WI38 (cell line): ENCODE measurements at regions not wholly inside any gene's neighbourhood (a gene's known extent, or its start where the extent isn't known, plus 50 kb on each side); places are given as distances from the start of the nearest gene placed in this dataset.

ENCODE experiments used
- H3K4me3 ChIP-seq: 2 replicates; pipeline ENCODE4 v1.5.1; 2011; ENCODE audit warnings: low read depth, mild to moderate bottlenecking, control low read depth, low read length
- TF ChIP-seq, protein P1 (sequence below): IDR thresholded peaks from 2 replicates; pipeline ENCODE4 v1.5.1; 2012; ENCODE audit warnings: low read depth, mild to moderate bottlenecking, control low read depth, low read length

DNA sequence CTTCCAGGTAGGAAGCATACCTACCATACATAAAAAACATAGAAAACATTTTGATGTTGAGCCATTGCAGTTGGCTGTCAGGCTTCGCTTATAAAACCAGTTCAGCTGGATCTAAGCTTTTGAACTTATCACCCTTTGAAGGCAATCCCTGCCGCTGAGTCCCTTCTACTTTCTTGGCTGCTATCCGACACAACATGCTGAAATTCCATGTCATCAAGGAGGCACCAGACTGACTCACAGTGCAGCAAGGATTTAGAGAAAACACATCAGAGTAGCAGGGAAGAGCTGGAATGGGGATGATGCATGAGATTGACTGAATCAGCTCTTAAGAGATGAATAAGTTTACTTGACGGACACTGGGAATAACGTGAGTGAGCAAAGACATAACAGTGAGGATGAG is 135.0 kb upstream of the MAN1A1 start:
- H3K4me3 ChIP-seq: no peak overlapping the region
- TF ChIP-seq, protein P1, sequence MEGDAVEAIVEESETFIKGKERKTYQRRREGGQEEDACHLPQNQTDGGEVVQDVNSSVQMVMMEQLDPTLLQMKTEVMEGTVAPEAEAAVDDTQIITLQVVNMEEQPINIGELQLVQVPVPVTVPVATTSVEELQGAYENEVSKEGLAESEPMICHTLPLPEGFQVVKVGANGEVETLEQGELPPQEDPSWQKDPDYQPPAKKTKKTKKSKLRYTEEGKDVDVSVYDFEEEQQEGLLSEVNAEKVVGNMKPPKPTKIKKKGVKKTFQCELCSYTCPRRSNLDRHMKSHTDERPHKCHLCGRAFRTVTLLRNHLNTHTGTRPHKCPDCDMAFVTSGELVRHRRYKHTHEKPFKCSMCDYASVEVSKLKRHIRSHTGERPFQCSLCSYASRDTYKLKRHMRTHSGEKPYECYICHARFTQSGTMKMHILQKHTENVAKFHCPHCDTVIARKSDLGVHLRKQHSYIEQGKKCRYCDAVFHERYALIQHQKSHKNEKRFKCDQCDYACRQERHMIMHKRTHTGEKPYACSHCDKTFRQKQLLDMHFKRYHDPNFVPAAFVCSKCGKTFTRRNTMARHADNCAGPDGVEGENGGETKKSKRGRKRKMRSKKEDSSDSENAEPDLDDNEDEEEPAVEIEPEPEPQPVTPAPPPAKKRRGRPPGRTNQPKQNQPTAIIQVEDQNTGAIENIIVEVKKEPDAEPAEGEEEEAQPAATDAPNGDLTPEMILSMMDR: no peak

DNA sequence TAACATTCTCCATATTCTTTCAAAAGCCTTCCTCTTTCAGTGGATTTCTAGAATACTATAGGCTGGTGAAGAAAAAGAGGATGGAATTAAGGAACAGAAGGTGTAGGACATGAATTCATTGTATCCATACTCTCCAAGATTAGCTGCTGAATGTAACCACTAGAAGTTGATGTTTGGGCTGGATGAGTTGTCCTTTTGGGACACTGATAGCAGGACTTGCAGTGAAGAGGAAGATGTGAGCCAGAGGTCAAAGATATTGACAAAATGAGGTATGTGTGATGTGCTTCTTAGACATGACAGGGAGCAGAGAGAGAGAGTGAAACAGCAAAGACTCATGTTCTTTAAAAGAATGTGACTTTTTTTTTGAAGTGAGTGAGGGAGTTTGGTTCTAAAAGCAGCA is 134.3 kb upstream of the MAN1A1 start:
- TF ChIP-seq, protein P1: no peak
- H3K4me3 ChIP-seq: no peak overlapping the region

DNA sequence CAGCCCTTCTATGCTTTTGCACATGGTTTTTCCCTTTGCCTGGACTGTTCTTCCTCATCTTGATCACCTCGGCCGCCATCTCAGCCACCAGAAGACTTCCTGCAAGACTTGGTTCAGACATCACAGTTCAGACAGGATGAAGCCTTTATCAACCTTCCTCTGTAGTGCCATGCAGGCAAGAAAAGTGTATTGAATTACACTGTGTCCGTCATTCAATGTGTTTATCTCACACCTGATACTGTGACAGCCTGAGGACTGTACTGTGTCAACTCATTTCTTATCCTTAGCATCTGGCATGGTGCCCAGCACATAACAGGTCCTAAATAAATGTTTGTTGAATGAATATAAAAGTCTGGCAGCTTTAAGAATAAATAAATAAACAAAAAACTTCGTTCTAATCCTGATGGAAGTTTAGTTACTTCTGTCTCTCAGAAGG is 133.3 kb upstream of the MAN1A1 start:
- TF ChIP-seq, protein P1: no peak

DNA sequence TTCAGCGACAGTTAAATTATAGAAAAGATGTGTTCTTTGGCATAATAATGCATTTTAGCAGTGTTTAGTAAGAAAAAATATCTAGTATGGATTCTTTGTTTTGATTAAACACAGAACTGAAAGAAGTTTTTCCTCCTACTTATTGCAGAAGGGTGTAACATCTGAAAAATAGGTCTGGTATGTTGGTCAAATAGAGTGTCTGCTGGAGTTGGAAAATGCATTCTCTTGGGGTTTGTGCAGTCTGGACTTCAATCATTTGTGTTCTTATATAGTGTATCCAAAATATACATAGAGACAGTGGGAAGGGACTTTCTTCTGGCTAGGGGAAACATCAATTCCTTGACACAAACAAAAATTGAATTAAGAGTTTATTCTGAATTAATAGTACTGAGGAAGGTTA is 132.4 kb upstream of the MAN1A1 start:
- TF ChIP-seq, protein P1: no peak
- H3K4me3 ChIP-seq: no peak overlapping the region

More for the DNA sequence above, 133.3 kb upstream of the MAN1A1 start:
- H3K4me3 ChIP-seq: no peak overlapping the region

DNA sequence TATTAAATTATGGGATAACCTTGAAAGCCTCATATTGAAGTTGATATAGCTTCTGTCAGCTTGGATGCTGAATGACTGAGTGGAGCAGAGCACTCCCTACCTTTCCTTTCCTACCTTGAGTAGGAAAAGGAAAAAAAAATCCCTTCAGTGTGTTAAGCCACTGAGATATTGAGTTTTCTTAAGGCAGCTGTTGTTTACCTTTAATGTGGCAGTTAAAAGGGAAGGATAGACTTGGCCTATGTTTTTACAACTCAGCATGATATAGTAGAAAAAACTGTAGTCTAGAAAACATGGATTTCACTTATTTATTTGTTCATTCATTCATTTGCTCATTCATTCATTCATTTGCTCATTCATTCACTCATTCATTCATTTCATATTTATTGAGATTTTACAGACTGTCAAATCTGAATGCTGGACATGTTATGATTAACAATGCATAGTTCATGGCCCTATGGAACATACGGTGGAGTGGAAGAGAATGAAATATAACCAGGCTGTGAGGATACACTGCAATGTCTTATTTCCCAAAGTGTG is 131.5 kb upstream of the MAN1A1 start:
- TF ChIP-seq, protein P1: no peak
- H3K4me3 ChIP-seq: no peak overlapping the region

DNA sequence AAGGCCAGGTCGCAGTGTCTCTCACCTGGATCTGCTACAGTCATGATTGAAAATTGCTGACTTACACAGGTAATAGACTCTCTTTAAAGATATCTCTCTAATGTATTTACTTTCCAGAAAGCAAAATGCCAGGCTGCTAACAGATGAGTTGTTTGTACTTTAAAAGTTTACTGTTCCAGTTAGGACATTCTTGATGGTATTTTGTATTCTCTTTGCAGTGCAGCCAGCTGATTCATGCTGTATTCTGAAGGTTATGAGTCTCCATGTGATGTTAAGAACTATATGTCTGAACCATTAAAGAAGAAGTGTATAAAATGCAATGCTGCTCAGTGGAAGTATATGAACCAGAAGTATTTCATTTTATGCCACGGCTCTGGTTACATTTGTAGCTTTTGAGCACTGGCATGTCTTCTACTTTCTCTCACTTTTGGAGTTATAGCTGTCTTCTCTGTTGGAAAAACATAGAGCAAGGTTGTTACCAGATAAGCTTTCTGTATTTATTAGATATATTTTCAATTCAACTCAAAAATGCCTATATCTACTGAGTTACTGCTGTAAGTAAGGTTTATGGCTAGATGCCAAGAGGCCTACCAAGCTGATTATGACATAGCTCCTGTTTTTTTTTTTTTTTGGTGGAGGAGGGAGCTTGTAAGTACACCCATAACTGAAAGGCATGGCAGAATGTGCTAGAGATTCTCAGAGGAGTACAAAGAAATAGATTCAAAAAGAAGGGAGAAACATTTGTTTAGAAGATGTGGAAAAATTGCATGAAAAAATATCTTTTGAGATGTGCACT is 130.5 kb upstream of the MAN1A1 start:
- TF ChIP-seq, protein P1: no peak
- no peak overlapping the region for H3K4me3 ChIP-seq

DNA sequence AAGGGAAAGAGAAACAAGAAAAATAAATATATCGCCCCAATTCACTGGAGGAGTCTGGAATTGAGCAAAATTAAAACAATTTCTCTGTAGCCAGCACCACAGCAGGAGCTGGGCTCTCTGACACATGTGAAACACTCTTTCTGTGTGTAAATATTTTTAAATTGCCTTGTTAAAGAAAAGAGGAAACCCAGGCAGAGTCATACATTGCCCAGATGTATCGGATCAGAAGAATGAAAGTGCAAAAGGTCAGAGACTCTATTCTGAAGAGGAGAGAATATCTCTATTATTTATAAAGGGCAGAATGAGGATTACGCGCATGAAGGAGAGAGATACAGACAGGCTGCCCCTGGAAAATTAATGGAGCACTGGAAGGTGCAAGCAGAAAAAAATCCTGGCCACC is 127.0 kb upstream of the MAN1A1 start:
- H3K4me3 ChIP-seq: no peak overlapping the region
- TF ChIP-seq, protein P1: no peak
